GM12891 (cell line): ENCODE measurements at regions not wholly inside any gene's neighbourhood (a gene's known extent, or its start where the extent isn't known, plus 50 kb on each side); places are given as distances from the start of the nearest gene placed in this dataset.

Experiments
- POLR2A ChIP-seq: IDR thresholded peaks from 2 replicates; pipeline ENCODE4 v1.6.1; 2011; ENCODE audit warnings: low read depth, low read length, control low read depth
- POLR2AphosphoS5 ChIP-seq: IDR thresholded peaks from 2 replicates; pipeline ENCODE4 v1.6.1; 2011; ENCODE audit warnings: low read depth, low read length, control low read depth
- POU2F2 ChIP-seq: IDR thresholded peaks from 2 replicates; pipeline ENCODE4 v1.6.1; 2011; ENCODE audit warnings: low read depth, mild to moderate bottlenecking, control low read depth, low read length, moderate library complexity
- TAF1 ChIP-seq: IDR thresholded peaks from 2 replicates; pipeline ENCODE4 v1.6.1; 2011; ENCODE audit warnings: low read depth, low read length, control low read depth

DNA sequence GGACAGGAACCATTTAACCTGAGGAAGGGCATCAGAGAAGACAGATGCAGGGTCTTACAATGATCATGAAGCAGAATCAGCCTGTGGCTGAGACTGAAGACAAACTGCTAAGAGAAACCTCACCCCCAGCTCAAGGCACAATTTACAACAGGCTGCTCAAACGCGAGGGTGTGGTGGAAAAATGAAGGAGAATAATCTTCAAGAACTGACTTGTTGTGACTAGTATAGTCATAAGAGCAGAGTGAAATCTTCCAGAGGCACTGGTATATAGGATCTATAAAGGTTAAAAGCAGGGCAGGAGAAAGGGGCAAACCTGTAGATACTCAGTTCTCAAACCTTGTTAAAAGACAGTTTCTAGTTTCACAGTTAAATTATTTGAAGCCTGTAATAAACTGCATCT, 1155.8 kb upstream of the TMEFF2 start:
- no peak for TF ChIP-seq POLR2A
- TF ChIP-seq POLR2AphosphoS5: no peak
- TF ChIP-seq POU2F2: no peak
- no peak for TF ChIP-seq TAF1
